ENCODE measurements at regions not wholly inside any gene's neighbourhood (a gene's known extent, or its start where the extent isn't known, plus 50 kb on each side); places are given as distances from the start of the nearest gene placed in this dataset.

DNA sequence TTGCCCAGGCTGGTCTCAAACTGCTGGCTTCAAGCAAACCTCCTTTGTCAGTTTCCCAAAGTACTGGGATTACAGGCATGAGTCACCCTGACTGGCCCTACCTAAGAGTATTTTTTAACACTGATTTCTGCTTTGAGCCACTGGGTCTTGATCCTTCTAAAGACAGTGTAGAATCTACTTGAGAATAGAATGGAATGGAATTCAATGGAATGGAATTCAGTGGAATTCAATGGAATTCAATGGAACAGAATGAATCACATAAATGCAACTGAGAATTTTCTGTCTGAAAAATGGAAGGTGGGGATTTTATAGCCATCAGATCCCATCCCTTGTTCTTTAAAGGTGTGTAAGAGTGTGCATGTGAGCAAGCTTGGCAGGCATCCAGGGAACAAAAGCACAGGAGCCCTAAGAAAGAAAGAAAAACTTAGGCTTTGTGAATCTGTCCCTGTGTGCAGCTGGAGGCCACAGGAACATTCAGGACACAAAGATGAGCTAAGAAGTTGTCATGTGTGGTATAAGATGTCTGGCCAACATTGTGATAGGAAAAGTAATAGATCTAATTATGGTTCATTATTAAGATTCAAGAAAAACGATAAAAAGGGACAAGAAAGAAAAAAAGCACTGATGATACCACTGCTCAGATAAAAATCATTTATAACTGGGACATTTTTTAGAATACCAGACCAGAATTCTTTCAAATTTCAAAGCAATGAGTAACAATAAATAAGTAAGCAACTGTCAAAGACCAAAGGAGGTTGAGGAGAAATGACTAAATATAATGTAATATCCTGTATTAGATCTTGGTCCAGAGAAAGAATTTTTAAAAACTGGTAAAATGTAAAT lies 681.0 kb upstream of the GJE1 start:
- peak; percentile 48 for DNase-seq (ENCODE audit: low read depth)

DNA sequence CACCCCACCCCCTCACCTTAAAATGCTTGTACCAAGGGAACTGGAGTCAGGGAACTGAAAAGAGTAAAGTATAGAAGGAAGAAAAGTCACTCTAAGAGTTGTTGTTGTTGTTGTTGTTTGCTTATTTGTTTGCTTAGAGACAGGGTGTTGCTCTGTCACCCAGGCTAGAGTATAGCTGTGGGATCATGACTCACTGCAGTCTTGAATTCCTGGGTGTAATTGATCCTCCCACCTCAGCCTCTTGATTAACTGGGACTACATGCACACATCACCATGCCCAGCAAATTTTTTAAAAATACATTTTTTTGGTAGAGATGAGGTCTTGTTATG lies 681.6 kb upstream of the GJE1 start:
- DNase-seq (ENCODE audit: low read depth): no peak

DNA sequence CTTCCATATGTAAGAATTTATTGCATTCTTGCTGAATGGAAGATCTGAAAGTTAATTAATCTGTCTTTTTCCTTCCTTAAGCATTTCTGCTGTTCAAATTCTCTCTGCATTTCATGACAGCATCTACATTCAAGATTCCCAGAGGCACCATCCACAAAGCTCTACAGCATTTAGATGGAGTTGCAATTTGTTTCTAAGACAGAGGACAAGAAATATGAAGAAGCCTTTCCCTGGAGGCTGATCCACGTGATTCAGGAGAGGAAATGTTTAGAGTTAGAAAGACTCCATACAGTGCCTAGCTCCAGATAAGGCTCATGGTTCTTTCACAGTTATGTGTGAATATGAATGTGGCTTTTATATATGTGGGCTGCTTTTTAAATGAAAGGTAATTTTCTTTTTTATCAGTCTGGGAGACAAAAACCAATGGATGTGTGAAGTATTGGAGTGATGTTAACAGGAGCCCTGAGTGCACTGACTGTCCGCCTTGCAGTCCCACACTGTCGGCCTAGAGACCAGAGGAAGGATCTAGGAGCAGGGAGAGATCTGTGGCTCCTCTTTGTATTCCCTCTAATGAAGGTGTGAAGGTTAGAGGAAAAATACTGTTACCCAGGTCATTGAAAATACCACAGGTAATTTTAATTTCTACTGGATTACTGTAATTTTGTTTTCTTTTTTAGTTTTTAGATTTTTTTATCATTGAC lies 686.6 kb upstream of the GJE1 start:
- no peak for DNase-seq (ENCODE audit: low read depth)

DNA sequence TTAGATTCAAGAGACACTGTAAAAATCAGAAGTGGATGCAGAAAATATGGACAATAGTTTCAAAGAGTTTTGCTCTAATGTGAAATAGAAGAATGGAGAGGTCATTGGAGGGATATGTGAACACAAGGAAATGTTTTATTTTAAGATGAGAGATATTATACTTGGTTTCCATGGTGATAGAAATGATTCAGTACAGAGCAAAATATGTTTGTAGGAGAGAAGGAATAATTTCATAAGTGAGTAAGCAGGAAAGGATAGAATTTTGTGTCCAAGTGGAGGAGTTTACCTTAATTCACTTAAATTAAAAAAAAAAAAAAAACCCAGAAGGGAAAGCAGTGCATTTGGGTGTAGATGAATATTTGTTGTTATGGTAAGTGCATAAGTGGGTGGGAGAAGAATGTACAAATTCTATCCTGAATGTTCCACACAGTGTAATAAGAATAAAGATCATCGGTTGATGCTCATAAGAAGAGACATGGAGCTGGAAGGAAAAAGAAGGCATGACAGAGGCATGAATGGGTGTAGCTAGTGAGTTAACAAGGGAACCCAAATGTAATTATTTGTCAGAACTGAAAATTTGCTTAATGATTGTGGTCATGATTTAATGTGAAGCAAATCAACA lies 688.9 kb upstream of the GJE1 start:
- DNase-seq (ENCODE audit: low read depth): no peak

DNA sequence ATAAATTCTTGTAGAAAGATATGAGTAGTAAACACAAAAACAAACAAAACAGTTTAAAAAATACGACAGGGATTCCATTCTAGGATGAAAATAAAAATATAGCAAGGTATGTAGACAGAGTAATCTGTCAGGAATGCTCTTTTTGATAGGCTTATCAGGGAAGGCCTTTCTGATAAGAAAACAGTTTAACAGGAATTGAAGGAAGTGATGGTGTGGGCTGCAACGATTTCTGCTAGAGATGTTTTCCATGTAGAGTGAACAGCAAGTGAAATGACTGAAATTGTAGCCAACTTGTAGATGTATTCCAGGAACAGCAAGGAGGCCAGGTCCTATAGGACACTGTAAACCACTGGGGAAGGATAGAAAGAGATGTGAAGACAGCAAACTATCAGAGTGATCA lies 689.7 kb upstream of the GJE1 start:
- DNase-seq (ENCODE audit: low read depth): no peak

DNA sequence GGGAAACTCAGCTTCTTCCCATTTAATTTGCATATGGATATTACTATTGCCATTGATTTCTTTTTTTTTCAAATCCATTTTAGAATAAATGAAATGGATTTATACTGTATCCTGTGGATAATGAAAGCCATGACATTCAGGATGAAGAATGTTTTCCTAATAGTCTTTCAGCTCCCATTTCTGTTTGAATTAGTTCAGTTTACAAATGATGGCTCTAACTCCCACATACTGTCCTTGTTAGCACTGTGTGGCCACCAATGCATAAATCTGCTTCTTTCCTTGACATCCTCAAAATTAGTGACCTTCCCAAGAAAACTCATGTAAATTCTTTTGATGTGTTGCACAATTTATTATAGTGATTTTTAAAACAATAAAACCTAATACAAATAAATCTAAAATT lies 693.2 kb upstream of the GJE1 start:
- DNase-seq (ENCODE audit: low read depth): no peak

DNA sequence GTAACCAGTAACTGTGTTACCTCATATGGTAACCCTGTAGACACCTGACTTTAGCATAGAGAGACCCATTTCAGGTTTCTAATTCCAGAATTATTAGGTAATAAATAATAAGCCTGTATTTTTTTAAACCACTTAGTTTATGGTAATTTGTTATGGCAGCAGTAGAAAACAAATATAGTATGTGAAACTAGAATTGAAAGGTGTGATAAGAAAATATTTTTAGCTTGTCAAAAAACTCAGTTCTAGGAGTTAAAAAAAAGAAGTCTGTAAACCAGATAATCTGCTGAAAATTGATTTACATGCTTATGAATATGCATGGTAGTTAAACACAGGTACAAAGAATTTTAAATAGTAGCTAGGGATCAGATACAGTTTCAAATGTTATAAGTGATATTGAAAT lies 695.0 kb upstream of the GJE1 start:
- no peak for DNase-seq (ENCODE audit: low read depth)

DNA sequence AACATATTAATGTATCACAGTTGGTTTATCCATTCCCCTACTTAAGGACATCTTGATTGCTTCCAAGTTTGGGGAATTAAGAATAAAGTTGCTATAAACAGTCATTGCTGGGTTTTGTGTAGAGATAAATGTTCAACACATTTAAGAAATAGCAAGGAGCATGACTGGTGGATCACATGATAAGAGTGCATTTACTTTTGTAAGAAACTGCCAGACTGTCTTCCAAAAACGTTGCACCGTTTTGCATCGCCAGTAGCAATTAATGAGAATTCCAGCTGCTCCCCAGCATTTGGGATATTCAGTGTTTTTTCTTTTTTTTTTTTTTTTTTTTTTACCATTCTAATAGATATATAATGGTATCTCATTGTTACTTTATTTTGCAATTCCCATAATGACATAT lies 695.7 kb upstream of the GJE1 start:
- DNase-seq (ENCODE audit: low read depth): no peak

DNA sequence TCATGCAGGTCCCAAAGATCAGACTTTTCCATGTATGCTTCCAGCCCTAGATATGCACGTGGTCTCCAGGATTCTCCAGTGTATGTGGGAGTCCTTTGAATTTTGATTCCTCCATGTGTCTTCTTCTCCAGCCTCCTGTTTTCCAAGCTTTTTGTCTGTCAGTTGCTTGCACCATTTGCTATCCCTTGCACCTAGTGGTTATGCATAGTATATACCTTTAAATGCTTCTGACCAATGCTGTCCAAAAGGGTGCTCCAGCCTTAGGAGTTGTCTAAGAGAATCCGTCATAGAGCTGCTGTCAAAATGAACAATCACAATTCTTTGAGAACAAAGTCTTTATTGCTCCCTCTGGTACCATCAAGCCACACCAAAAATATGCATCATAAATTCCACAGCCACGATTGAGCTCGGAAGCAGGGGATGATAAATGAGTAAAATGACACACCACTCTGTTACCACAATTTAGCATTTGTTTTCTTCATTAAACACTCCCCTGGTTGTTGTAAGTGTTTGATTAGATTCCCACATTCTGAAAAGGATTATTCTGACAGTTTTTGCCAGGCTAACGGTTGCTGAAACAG lies 706.2 kb upstream of the GJE1 start:
- no peak for DNase-seq (ENCODE audit: low read depth)

DNA sequence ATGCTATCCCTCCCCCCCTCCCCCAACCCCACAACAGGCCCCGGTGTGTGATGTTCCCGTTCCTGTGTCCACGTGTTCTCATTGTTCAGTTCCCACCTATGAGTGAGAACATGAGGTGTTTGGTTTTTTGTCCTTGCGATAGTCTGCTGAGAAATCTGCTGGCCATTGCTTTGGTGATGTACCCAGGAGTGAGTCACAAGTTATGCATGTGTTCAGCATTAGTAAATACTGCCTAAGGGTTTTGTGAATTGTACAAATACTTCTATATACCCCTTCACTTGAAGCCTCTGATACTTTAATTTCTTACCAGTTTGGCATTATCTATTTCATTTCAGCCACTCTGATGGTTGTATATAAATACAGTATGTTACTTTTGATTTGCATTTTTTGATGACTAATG lies 711.3 kb upstream of the GJE1 start:
- peak; percentile 76 for DNase-seq (ENCODE audit: low read depth)

DNA sequence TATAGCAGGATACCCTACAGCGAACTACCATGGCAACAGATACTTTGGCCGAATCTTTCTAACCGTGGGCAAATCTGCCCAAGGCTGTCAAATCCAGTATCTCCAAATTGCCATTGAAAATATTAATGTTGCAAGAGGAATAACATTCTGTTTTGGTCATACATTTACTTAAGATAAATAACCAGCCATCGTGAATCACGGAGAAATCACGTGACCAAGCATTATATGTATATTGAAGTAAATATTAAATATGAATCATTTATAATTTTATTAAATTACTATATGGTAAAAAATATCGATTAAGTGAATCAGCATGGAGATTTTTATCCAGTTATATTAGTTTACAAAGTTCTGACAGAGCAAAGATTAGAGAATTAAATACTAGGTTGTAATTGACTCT lies 714.6 kb upstream of the GJE1 start:
- DNase-seq (ENCODE audit: low read depth): no peak

DNA sequence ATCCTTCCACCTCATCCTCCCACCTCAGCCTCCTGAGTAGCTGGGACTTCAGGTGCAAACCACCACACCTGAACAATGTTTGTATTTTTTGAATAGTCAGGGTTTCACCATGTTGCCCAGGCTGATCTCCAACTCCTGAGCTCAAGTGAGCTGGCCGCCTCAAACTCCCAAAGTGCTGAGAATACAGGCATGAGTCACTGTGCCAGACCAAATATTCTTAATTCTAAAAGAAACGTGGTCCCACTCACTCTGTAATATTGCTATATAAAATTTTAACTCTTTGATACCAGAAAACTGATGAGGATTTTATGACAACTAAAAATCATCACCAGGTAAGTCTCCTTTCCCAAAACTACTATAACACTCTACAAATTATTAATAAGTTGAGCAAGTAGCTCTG lies 716.8 kb upstream of the GJE1 start:
- no peak for DNase-seq (ENCODE audit: low read depth)

DNA sequence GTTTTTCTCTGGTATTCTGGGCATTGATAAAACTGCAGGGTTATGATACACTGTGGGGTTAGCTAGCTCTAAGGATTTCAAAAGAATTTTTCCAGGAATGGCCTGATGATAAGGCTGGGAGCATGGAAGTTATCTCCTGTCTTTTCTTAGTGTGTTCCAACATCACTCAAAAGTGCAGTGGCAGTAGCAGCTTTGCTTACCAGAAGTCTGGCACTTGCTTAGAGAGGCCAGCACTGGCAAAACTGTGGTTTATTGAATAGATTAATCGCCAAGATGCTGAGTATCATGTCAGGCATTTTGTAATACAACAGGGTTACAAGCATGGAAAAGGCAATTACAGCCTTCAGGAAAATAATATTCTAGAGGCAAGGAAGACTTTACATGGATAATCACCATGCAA lies 719.5 kb upstream of the GJE1 start:
- peak; percentile 78 for DNase-seq (ENCODE audit: low read depth)

DNA sequence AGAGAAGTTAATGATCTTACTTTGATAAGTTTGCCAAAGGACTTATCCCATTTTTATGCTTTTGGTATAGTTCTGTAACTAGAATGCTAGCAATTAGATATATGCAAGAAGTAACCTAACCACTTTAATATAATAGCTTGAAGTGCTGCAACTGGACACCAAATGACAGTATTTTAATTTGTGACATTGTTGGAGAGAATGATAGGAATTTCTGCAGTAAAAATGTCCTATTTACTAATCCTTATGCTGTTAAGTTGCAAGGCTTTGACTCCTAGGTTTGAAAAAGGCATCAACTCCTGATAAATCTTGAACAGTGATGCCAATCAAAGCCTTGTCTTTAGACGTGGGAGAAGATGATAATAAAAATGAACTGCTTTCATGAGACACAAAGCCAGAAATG lies 726.0 kb upstream of the GJE1 start:
- DNase-seq (ENCODE audit: low read depth): no peak

DNA sequence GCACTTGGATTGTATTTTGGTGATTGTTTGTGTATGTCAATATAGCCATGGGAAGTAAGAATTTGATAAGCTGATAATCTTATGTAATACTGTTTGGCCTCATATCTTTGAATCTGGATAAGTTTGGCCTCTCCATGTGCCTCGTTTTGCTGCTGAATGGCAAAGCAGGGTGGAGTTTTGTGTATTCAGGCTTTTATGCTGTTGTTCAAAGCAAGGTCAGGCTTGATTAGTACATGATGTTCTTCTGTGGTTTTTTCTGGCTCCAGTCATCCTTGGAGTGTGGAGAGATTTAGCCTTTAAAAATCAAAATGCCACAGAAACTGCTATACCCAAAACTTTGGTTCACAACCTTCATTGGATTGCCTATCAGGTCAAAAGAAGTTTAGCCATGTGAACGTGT lies 728.9 kb upstream of the GJE1 start:
- DNase-seq (ENCODE audit: low read depth): peak; percentile 75

DNA sequence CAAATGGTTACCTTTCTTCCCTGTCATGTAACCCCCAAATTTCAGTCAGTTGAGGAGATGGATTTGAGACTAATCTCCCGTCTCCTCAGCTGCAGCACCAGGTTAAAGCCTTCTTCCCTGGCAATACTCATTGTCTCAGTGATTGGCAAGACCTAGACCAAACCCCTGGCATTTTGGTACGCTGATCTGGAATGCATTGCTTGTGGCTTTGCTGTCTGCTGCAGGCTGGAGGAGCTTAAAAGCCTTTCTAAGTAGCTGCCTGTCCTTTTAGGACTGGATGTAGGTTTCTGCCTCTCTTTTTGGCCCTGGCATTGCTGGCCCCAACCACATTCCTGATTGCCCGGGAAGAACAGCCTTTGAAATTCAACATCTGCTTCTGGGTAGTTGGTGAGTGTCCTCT lies 729.6 kb upstream of the GJE1 start:
- DNase-seq (ENCODE audit: low read depth): no peak

DNA sequence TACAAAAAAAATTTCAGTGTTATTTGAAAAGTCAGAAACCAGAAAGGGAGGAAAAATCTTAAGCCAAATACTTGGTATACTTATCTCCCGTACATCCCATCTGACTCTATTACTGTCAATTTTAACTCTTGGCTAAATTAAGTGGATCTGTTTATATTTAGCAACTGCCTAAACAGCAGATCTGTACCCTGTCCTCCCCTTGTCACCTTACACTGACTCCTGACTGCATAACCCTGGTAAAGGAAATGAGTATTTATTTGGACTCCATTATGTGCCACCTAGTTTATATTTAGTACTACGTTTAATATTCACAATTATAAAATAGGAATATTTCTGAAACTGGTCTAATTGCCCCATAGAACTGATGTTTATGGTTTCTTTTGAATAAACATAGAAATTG lies 730.2 kb upstream of the GJE1 start:
- no peak for DNase-seq (ENCODE audit: low read depth)

DNA sequence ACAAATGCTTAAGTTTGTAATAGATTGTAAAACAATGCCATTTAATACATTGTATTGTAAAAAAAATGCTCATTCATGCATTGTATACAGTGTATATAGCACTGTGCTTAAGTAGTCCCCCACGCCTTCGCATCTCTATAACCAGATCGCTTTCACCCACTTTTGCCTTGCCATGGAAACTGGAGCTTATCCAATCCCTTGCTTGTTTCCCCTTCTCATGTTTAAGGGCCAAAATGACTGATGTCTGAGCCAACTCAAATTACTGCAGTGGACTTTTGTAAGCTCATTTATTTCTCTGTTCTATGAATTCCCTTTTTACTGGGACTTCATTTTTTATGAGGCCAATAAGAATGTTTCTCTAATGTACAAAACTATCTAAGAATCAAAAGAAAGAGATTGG lies 730.9 kb upstream of the GJE1 start:
- no peak for DNase-seq (ENCODE audit: low read depth)

DNA sequence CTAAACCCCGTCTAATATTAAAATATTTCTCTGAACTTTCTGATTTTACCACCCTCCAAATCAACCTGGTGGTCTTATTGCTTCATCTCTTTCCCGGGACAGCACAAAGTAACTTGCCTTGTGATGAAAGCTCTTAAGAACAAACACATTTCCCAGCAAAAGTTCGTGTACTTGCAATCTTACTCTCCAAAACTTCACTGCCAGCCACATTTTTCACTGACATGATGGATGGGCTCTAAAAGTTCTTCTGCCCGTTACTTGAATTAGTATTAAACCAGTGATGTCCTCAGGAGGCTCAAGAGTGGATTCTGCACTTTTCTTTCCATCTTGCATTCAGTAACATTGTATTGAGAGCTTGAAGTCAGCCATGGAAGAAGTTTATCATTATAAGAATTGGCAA lies 731.6 kb upstream of the GJE1 start:
- DNase-seq (ENCODE audit: low read depth): peak; percentile 89

DNA sequence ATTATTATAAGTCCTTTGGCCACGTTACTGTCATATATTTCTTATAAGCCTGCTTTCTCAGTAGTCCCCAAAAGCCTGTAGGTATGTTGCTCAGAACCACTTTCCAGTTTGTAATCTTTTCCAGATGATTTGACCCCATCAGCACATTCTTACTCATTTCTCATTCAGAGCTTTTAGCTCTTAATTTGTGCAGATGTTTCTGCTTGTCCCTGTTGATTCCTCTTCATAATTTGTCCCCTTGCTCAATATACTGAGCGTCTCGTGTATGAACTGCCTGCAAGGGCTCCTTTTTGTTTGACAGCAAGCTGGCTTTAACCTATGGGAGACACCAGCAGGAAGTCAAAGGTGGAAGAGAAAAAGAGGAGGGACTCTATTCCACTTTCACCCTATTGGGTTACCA lies 733.8 kb upstream of the GJE1 start:
- DNase-seq (ENCODE audit: low read depth): no peak

DNA sequence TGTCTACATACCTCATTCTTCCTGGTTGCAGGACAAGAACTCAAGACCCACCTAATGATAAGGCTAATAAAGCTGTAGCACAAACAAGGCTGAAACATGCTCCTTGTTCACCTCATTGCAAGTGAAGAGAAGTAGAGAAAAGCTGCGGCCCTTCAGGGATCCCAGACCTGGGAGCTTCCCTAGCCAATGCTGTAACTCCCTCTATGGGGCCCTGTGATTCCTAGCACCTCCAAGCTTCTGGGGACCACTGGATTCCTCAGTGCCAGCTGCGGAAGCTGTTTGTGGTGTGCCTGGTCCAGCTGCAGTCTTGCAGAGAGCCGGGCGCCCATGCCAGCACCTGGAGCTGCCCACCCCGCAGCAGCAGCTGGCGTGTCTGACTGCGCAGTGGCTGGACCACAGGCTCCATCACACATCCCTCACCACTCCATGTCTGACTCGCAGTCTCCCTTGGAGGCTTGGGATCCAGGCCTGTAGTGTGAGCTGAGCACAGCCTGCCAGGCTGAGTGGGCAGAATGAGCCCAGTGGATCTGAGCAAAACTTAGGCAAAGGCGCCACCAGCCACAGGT lies 737.2 kb upstream of the GJE1 start:
- DNase-seq (ENCODE audit: low read depth): no peak

DNA sequence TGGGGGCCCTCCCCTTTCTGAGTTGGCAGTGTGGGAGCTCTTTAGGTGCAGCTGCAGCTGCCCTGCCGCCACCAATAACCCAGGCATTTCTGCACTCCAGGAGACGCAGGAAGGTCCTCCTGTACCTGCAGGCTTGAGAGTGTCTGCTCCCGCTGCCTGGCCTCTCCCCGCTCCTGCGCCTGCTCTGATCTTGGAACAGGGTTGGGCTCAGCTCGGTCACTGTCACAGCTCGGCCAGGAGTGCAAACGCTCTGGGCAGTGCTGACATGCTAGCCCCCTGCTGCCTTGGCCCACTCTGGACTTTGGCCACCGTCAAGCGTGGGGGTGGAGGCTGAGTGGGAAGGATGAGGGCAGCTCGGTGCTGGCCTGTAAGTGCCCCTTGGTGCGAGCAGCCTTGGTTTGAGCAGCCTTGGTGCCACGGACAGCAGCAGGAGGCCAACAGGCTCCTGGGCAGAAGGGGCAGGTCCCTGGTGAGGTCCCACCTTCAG lies 738.1 kb upstream of the GJE1 start:
- no peak for DNase-seq (ENCODE audit: low read depth)

DNA sequence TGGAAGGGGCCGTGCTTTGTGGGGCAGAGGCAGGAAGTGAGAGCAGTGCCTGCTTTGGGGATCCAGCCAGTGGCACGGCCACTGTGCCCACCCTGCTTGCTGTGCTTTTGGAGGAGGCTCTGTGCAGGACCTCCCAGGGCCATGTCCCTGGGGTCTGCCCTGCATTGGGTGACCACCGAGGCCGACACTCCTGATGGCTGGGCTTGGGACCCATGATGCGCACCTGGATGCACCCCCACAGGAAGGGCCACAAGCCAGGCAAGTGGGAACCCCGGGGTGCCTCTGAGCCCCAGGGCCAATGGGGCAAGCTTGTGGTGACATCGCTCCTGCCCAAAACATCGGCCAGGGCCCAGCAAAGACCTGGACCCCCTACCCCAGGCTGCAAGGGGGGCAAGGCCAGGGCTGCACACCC lies 738.6 kb upstream of the GJE1 start:
- no peak for DNase-seq (ENCODE audit: low read depth)
